K562 (cell line): ENCODE measurements at regions not wholly inside any gene's neighbourhood (a gene's known extent, or its start where the extent isn't known, plus 50 kb on each side); places are given as distances from the start of the nearest gene placed in this dataset.

Experiments used
- ATAC-seq: fragments of 200-7000 bp; cut with Tn5 transposase; 3 replicates; pipeline ENCODE4 v1.9.1; 2020; ENCODE audit warnings: moderate library complexity
- BruUV-seq: library from RNA; stranded (reverse); fragments of 400-500 nt; replicated peaks from 2 replicates; lab custom pipeline; 2021; lab: Mats Ljungman, UMichigan
- CTCF ChIA-PET: fragments of 300-600 bp; formaldehyde crosslinking; extraction: SDS; loops from one replicate; lab custom pipeline; 2021; ENCODE audit warnings: low intra/inter-chr PET ratio; lab: Yijun Ruan, JAX
- POLR2A ChIA-PET: fragments of 300-600, 350-650 bp; sonication (Branson Sonifier 250); formaldehyde crosslinking; extraction: SDS; loops from one replicate; lab custom pipeline; 2021; ENCODE audit warnings: antibody characterized with exemption, inconsistent platforms; lab: Yijun Ruan, JAX
- DNase-seq, 4 experiments: peaks; one replicate each; pipeline versions ENCODE4 v3.0.0 to v3.0.0-alpha.2; 2011 to 2018; ENCODE audit warnings: low spot score in 3 of 4, mixed read lengths in 3 of 4; ENCODE audit errors: extremely low read depth in 1 of 4
- FAIRE-seq: peaks from 2 replicates; lab custom pipeline; 2011; peaks lifted over from hg19 to GRCh38; lab: Jason Lieb, UNC
- H2AFZ ChIP-seq: 2 replicates; pipeline ENCODE4 v1.6.0; 2011; ENCODE audit warnings: low read depth, low read length, control low read depth, inconsistent platforms
- H3K27ac ChIP-seq: fragments of 200-600 bp; 3 replicates; pipeline ENCODE4 v1.8.0; 2011; ENCODE audit warnings: low read depth, mild to moderate bottlenecking, control low read depth, inconsistent platforms, low read length, moderate library complexity, mixed read lengths; ENCODE audit errors: extremely low read depth
- H3K27me3 ChIP-seq, 2 experiments: fragments of 300-600 bp in 1 of 2; 2 replicates in 1 of 2; 3 replicates in 1 of 2; pipeline versions ENCODE4 v1.6.0 to v1.8.0; 2011; ENCODE audit warnings: inconsistent platforms in 2 of 2, low read length in 2 of 2, mild to moderate bottlenecking in 1 of 2, mixed read lengths in 1 of 2, moderate library complexity in 1 of 2; ENCODE audit not compliant: control insufficient read depth in 2 of 2, insufficient read depth in 2 of 2
- H3K36me3 ChIP-seq: fragments of 300-600 bp; 3 replicates; pipeline ENCODE4 v1.8.0; 2011; ENCODE audit warnings: mild to moderate bottlenecking, low read length, inconsistent platforms; ENCODE audit not compliant: control insufficient read depth, insufficient read depth
- H3K4me1 ChIP-seq, 2 experiments: fragments of 200-600 bp in 1 of 2; replicated peaks in 1 of 2; 2 replicates in 1 of 2; 3 replicates in 1 of 2; pipeline versions ENCODE4 v1.5.1 to v1.8.0; 2011; ENCODE audit warnings: inconsistent platforms in 2 of 2, low read length in 2 of 2, mild to moderate bottlenecking in 1 of 2, mixed read lengths in 1 of 2, moderate library complexity in 1 of 2; ENCODE audit not compliant: control insufficient read depth in 2 of 2, insufficient read depth in 2 of 2
- H3K4me2 ChIP-seq: 2 replicates; pipeline ENCODE4 v1.6.1; 2011; ENCODE audit warnings: low read length, control low read depth, inconsistent platforms, mixed read lengths; ENCODE audit not compliant: insufficient read depth
- H3K4me3 ChIP-seq: fragments of 200-600 bp; sonication (generic), shearing (Covaris generic); 2 replicates; pipeline ENCODE4 v1.5.1; 2016; ENCODE audit warnings: control low read depth, inconsistent platforms
- H3K79me2 ChIP-seq: fragments of 200-600 bp; 3 replicates; pipeline ENCODE4 v1.8.0; 2011; ENCODE audit warnings: low read length, inconsistent platforms; ENCODE audit not compliant: control insufficient read depth, insufficient read depth
- H3K9ac ChIP-seq, 2 experiments: 2 replicates each; pipeline versions ENCODE4 v1.6.0 to v1.6.1; 2011; ENCODE audit warnings: low read depth in 2 of 2, low read length in 2 of 2, control low read depth in 1 of 2, inconsistent platforms in 1 of 2, mild to moderate bottlenecking in 1 of 2, mixed read lengths in 1 of 2; ENCODE audit not compliant: insufficient read depth in 1 of 2
- H3K9me1 ChIP-seq: one replicate; pipeline ENCODE4 v1.6.0; 2011; ENCODE audit warnings: inconsistent platforms, mild to moderate bottlenecking, low read length, moderate library complexity; ENCODE audit not compliant: control insufficient read depth, insufficient read depth
- H3K9me3 ChIP-seq: replicated peaks from 2 replicates; pipeline ENCODE4 v1.5.1; 2011; ENCODE audit warnings: low read depth, low read length, inconsistent platforms; ENCODE audit not compliant: control insufficient read depth, insufficient read depth
- H4K20me1 ChIP-seq: replicated peaks from 2 replicates; pipeline ENCODE4 v1.6.1; 2011; ENCODE audit warnings: low read length, inconsistent platforms, mixed read lengths; ENCODE audit not compliant: control insufficient read depth, insufficient read depth
- ARID1B ChIP-seq: fragments of 450-650 bp; IDR thresholded peaks from 2 replicates; pipeline ENCODE4 v1.6.1; 2016; ENCODE audit warnings: antibody characterized with exemption, mild to moderate bottlenecking, inconsistent platforms
- BRD9 ChIP-seq: fragments of 450-650 bp; IDR thresholded peaks from 2 replicates; pipeline ENCODE4 v1.6.1; 2018; ENCODE audit warnings: low read depth; ENCODE audit not compliant: partially characterized antibody
- C11orf30 ChIP-seq: fragments of 450-650 bp; IDR thresholded peaks from 2 replicates; pipeline ENCODE4 v1.6.1; 2016; ENCODE audit warnings: low read depth, mild to moderate bottlenecking
- CHD4 ChIP-seq: fragments of 200-600 bp; sonication (generic); IDR thresholded peaks from 3 replicates; pipeline ENCODE4 v1.6.1; 2012; ENCODE audit warnings: low read depth, mild to moderate bottlenecking, mixed read lengths, low read length, inconsistent platforms; ENCODE audit not compliant: insufficient read depth, insufficient replicate concordance, poor library complexity, severe bottlenecking
- GABPB1 ChIP-seq: sonication (generic); formaldehyde crosslinking; IDR thresholded peaks from 2 replicates; pipeline ENCODE4 v1.8.0; 2022; ENCODE audit warnings: mild to moderate bottlenecking, missing genetic modification reagents
- HNRNPUL1 ChIP-seq: fragments of 200-400 bp; formaldehyde crosslinking; IDR thresholded peaks from 2 replicates; pipeline ENCODE4 v1.6.1; 2017; ENCODE audit warnings: low read length
- JUN ChIP-seq, 2 experiments: sonication (generic) in 1 of 2; formaldehyde crosslinking in 1 of 2; IDR thresholded peaks; 2 replicates each; pipeline versions ENCODE4 v1.6.1 to v1.8.0; 2012 to 2022; ENCODE audit warnings: borderline replicate concordance in 2 of 2, mild to moderate bottlenecking in 2 of 2, improper control_type of control experiment in 1 of 2, low read depth in 1 of 2, low read length in 1 of 2, missing genetic modification reagents in 1 of 2
- MAZ ChIP-seq, 2 experiments: fragments of 450-650 bp in 1 of 2; sonication (generic) in 1 of 2; formaldehyde crosslinking; IDR thresholded peaks in 1 of 2; conservative IDR thresholded peaks in 1 of 2; 2 replicates each; pipeline versions ENCODE4 v1.4.0 to v1.5.0; 2020; ENCODE audit warnings: mild to moderate bottlenecking in 1 of 2, missing genetic modification reagents in 1 of 2
- NFIX ChIP-seq: fragments of 250-450 bp; sonication (Bioruptor Pico); IDR thresholded peaks from 2 replicates; pipeline ENCODE4 v1.4.0; 2020; ENCODE audit warnings: low read depth, mild to moderate bottlenecking, moderate library complexity
- NR3C1 ChIP-seq: sonication (generic); formaldehyde crosslinking; IDR thresholded peaks from 2 replicates; pipeline ENCODE4 v1.8.1; 2022; ENCODE audit warnings: missing genetic modification reagents
- PHB ChIP-seq: fragments of 250-450 bp; sonication (Bioruptor Pico); IDR thresholded peaks from 2 replicates; pipeline ENCODE4 v1.5.0; 2021
- SIN3B ChIP-seq: fragments of 450-650 bp; IDR thresholded peaks from 2 replicates; pipeline ENCODE4 v1.6.1; 2017; ENCODE audit warnings: low read depth, mild to moderate bottlenecking, moderate library complexity
- SRSF7 ChIP-seq: fragments of 200-400 bp; formaldehyde crosslinking; optimal IDR thresholded peaks from 2 replicates; pipeline ENCODE3; 2017; ENCODE audit warnings: mild to moderate bottlenecking, low read depth, low read length
- ZNF232 ChIP-seq: sonication (generic); formaldehyde crosslinking; IDR thresholded peaks from 2 replicates; pipeline ENCODE4 v1.8.0; 2022; ENCODE audit warnings: mild to moderate bottlenecking, missing genetic modification reagents
- ZNF274 ChIP-seq: IDR thresholded peaks from 2 replicates; pipeline ENCODE4 v1.6.1; 2011; ENCODE audit warnings: low read depth, mild to moderate bottlenecking, low read length, moderate library complexity, borderline replicate concordance
- WGBS: fragments of 100-300 bp; shearing (Covaris generic); methylation state at CpG from one replicate; pipeline ENCODE4 v1.1.6; 2016; ENCODE audit warnings: low coverage, mixed read lengths; ENCODE audit not compliant: insufficient coverage; ENCODE audit errors: missing lambda C conversion rate; 5-methylcytosine and 5-hydroxymethylcytosine counted together
- in situ Hi-C: fragments of 300-500 bp; cut with MboI; formaldehyde crosslinking; loops from 4 replicates; pipeline ENCODE4 v1.15.0; 2018; ENCODE audit warnings: inconsistent platforms, mixed read lengths
- intact Hi-C: fragments of 100-400 bp; cut with micrococcal nuclease; formaldehyde crosslinking; loops from 2 replicates; pipeline ENCODE4 v1.14.2; 2022
- TF ChIP-seq, protein P1 (sequence below), 2 experiments: IDR thresholded peaks in 1 of 2; conservative IDR thresholded peaks in 1 of 2; 2 replicates each; pipeline ENCODE4 v1.6.1; 2016; ENCODE audit warnings: low read depth in 2 of 2, mild to moderate bottlenecking in 1 of 2, missing compliant biosample characterization in 1 of 2, missing genetic modification characterization in 1 of 2, moderate library complexity in 1 of 2
- TF ChIP-seq, protein P2 (sequence below): fragments of 450-650 bp; IDR thresholded peaks from 2 replicates; pipeline ENCODE4 v1.6.1; 2018; ENCODE audit not compliant: partially characterized antibody

DNA sequence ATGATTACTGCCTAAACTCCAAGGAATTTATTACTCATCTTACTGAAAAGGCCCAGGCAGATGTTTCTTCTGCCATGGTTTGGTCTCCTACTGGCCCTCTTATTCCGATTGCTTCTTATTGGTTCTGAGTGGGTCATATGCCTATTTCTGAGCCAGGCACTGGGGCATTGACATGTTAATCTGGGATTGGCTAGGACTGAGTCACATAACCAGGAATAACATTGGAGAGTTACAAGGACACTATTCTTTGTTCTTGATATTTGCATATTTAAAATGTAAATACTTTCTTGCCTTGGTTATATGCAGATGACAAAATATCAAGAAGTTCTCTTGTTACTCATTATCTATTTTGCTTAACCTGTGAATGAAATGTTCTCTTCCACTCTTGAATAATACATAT lies 534.4 kb upstream of the SLC39A10 start (continued):
- TF ChIP-seq, protein P1, sequence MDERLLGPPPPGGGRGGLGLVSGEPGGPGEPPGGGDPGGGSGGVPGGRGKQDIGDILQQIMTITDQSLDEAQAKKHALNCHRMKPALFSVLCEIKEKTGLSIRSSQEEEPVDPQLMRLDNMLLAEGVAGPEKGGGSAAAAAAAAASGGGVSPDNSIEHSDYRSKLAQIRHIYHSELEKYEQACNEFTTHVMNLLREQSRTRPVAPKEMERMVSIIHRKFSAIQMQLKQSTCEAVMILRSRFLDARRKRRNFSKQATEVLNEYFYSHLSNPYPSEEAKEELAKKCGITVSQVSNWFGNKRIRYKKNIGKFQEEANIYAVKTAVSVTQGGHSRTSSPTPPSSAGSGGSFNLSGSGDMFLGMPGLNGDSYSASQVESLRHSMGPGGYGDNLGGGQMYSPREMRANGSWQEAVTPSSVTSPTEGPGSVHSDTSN (CRISPR knock-in tag; IDR thresholded peaks at IDR 0.05; ENCODE audit: low read depth): no peak
- TF ChIP-seq, protein P1 (tag; conservative IDR thresholded peaks at IDR 0.05; ENCODE audit: low read depth): no peak
- TF ChIP-seq CHD4: no peak
- no peak for TF ChIP-seq JUN (IDR thresholded peaks at IDR 0.05; ENCODE audit: borderline replicate concordance, low read depth, low read length)
- TF ChIP-seq JUN (CRISPR knock-in tag; IDR thresholded peaks at IDR 0.05; ENCODE audit: borderline replicate concordance): no peak
- TF ChIP-seq ZNF274: no peak
- no peak for TF ChIP-seq ZNF232 (CRISPR knock-in tag)
- TF ChIP-seq SIN3B: no peak
- no peak for TF ChIP-seq C11orf30
- no peak for TF ChIP-seq PHB (CRISPR knock-in tag)

DNA sequence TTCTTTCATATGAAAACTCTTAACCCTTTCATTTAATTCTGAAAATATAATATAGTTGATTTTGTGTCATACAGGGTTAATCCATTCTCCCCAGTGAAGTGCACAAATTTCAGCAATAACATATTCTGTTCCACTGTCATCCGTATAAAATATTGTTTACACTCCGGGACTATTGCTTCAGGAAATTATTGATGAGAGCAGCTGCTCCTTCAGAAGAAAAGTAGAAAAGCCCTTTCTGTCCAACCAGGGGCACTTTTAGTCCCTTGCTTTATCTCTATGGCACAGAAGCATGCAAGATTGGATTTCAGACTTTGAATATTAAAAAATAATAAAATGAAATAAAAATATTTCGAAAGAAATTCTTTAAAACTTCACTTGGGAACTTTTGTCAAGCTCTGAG lies 535.7 kb upstream of the SLC39A10 start:
- H4K20me1 ChIP-seq: no peaks in the 10 kb centered on the region
- H3K9me3 ChIP-seq: no peaks in the 10 kb centered on the region
- no peak overlapping the region for H2AFZ ChIP-seq
- H3K9ac ChIP-seq: no peak overlapping the region
- H3K4me2 ChIP-seq: no peak overlapping the region
- H3K27me3 ChIP-seq: no peaks in the 10 kb centered on the region
- no peaks in the 10 kb centered on the region for H3K36me3 ChIP-seq
- no TSS peak for BruUV-seq
- no peaks in the 10 kb centered on the region for H3K79me2 ChIP-seq
- intact Hi-C loops (no loop called here), in situ Hi-C loops (no loop called here)
- no peaks in the 10 kb centered on the region; a peak in 1 of 5 replicates for H3K4me1 ChIP-seq
- DNase-seq: no peak
- WGBS: 3% methylated on average over 3 of the region's 3 CpGs
- no peak for ATAC-seq
- no peak overlapping the region for H3K27ac ChIP-seq
- no peaks in the 10 kb centered on the region for H3K9me1 ChIP-seq
- no peak for FAIRE-seq
- CTCF ChIA-PET: no interaction called here
- POLR2A ChIA-PET: no interaction called here
- H3K4me3 ChIP-seq: no peak overlapping the region
- no peak for TF ChIP-seq NFIX (CRISPR knock-in tag)
- TF ChIP-seq, protein P2, sequence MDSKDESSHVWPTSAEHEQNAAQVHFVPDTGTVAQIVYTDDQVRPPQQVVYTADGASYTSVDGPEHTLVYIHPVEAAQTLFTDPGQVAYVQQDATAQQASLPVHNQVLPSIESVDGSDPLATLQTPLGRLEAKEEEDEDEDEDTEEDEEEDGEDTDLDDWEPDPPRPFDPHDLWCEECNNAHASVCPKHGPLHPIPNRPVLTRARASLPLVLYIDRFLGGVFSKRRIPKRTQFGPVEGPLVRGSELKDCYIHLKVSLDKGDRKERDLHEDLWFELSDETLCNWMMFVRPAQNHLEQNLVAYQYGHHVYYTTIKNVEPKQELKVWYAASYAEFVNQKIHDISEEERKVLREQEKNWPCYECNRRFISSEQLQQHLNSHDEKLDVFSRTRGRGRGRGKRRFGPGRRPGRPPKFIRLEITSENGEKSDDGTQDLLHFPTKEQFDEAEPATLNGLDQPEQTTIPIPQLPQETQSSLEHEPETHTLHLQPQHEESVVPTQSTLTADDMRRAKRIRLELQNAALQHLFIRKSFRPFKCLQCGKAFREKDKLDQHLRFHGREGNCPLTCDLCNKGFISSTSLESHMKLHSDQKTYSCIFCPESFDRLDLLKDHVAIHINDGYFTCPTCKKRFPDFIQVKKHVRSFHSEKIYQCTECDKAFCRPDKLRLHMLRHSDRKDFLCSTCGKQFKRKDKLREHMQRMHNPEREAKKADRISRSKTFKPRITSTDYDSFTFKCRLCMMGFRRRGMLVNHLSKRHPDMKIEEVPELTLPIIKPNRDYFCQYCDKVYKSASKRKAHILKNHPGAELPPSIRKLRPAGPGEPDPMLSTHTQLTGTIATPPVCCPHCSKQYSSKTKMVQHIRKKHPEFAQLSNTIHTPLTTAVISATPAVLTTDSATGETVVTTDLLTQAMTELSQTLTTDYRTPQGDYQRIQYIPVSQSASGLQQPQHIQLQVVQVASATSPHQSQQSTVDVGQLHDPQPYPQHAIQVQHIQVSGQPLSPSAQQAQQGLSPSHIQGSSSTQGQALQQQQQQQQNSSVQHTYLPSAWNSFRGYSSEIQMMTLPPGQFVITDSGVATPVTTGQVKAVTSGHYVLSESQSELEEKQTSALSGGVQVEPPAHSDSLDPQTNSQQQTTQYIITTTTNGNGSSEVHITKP: no peak
- no peak for TF ChIP-seq BRD9
- TF ChIP-seq MAZ (CRISPR knock-in tag; conservative IDR thresholded peaks at IDR 0.05 in 1 of 2, IDR thresholded peaks at IDR 0.05 in 1 of 2): no peak
- TF ChIP-seq GABPB1 (CRISPR knock-in tag): no peak
- no peak for TF ChIP-seq ARID1B
- no peak for TF ChIP-seq SRSF7
- no peak for TF ChIP-seq NR3C1 (CRISPR knock-in tag)
- no peak for TF ChIP-seq HNRNPUL1
